ENCODE measurements at regions not wholly inside any gene's neighbourhood (a gene's known extent, or its start where the extent isn't known, plus 50 kb on each side); places are given as distances from the start of the nearest gene placed in this dataset.

- TF ChIP-seq CTCF (IDR thresholded peaks at IDR 0.05), result no peak
- TF ChIP-seq EZH2phosphoT487 (IDR thresholded peaks at IDR 0.05), result no peak
- no peak for TF ChIP-seq EZH2 (IDR thresholded peaks at IDR 0.05)
Observed at GRCh38 chr2:173782681-173783080, 182.5 kb downstream of the SP3 start.

Measured in neural progenitor cell (in vitro differentiated cells).